HG02840 (cell line): ENCODE measurements at regions not wholly inside any gene's neighbourhood (a gene's known extent, or its start where the extent isn't known, plus 50 kb on each side); places are given as distances from the start of the nearest gene placed in this dataset.
"Not testable (repeated sequence)": the region's sequence is repeated elsewhere in the genome, so short reads cannot be mapped to it uniquely, and the experiment has no call there.

Source experiments
- ATAC-seq: cut with Tn5 transposase; IDR thresholded peaks from one replicate; pipeline ENCODE4 v1.9.1; 2021; ENCODE audit warnings: mild to moderate bottlenecking, moderate library complexity, moderate number of reproducible peaks; ENCODE audit not compliant: unreplicated experiment, low FRiP score

- ATAC-seq = no peak
Observed at GRCh38 chr5:94028001-94028400, 286.6 kb upstream of the POU5F2 start.

- no peak for ATAC-seq
Observed at GRCh38 chr5:94027145-94027544, 285.7 kb upstream of the POU5F2 start.

GRCh38 chr5:94025788-94026473, 284.5 kb upstream of the POU5F2 start:
- no peak for ATAC-seq

- no peak for ATAC-seq
Observed at GRCh38 chr5:94024620-94025019, 283.2 kb upstream of the POU5F2 start.

GRCh38 chr5:94024101-94024500, 282.7 kb upstream of the POU5F2 start:
- no peak for ATAC-seq

GRCh38 chr5:94021246-94021645, 279.8 kb upstream of the POU5F2 start:
- no peak for ATAC-seq

GRCh38 chr5:94017579-94017978, 276.2 kb upstream of the POU5F2 start:
- ATAC-seq = no peak

- no peak for ATAC-seq
Observed at GRCh38 chr5:94010814-94011213, 269.4 kb upstream of the POU5F2 start.

GRCh38 chr5:94009161-94009560, 267.8 kb upstream of the POU5F2 start:
- no peak for ATAC-seq

- ATAC-seq = no peak
Observed at GRCh38 chr5:93998951-93999455, 257.6 kb upstream of the POU5F2 start.

GRCh38 chr5:93997562-93997961, 256.2 kb upstream of the POU5F2 start:
- ATAC-seq = no peak

GRCh38 chr5:93995126-93995621, 253.8 kb upstream of the POU5F2 start:
- no peak for ATAC-seq

- no peak for ATAC-seq
Observed at GRCh38 chr5:93993161-93993560, 251.8 kb upstream of the POU5F2 start.

- ATAC-seq = no peak
Observed at GRCh38 chr5:93990504-93991070, 249.2 kb upstream of the POU5F2 start.

GRCh38 chr5:93985940-93986570, 244.7 kb upstream of the POU5F2 start:
- ATAC-seq = not testable (repeated sequence)

- ATAC-seq = no peak
Observed at GRCh38 chr5:93978222-93978621, 236.8 kb upstream of the POU5F2 start.

- ATAC-seq = no peak
Observed at GRCh38 chr5:93967923-93968322, 226.5 kb upstream of the POU5F2 start.

GRCh38 chr5:93964421-93964820, 223.0 kb upstream of the POU5F2 start:
- ATAC-seq = no peak

- ATAC-seq = no peak
Observed at GRCh38 chr5:93960042-93960441, 218.6 kb upstream of the POU5F2 start.

GRCh38 chr5:93956006-93956405, 214.6 kb upstream of the POU5F2 start:
- no peak for ATAC-seq

GRCh38 chr5:93954421-93955069, 213.1 kb upstream of the POU5F2 start:
- no peak for ATAC-seq
